ENCODE measurements at regions not wholly inside any gene's neighbourhood (a gene's known extent, or its start where the extent isn't known, plus 50 kb on each side); places are given as distances from the start of the nearest gene placed in this dataset.

- no peaks in the 10 kb centered on the region for H3K4me1 Mint-ChIP-seq
- no peak for ATAC-seq (ENCODE audit: low read depth)
- ChIA-PET POLR2A (no interaction called here), CTCF (no interaction called here)
- H3K36me3 Mint-ChIP-seq (ENCODE audit: low read depth), result no peaks in the 10 kb centered on the region
- H3K27ac Mint-ChIP-seq, result no peak overlapping the region
- no peak for DNase-seq
- H3K9me3 Mint-ChIP-seq, result no peaks in the 10 kb centered on the region
- no peak overlapping the region for H3K4me3 Mint-ChIP-seq
- TF ChIP-seq, protein P1, sequence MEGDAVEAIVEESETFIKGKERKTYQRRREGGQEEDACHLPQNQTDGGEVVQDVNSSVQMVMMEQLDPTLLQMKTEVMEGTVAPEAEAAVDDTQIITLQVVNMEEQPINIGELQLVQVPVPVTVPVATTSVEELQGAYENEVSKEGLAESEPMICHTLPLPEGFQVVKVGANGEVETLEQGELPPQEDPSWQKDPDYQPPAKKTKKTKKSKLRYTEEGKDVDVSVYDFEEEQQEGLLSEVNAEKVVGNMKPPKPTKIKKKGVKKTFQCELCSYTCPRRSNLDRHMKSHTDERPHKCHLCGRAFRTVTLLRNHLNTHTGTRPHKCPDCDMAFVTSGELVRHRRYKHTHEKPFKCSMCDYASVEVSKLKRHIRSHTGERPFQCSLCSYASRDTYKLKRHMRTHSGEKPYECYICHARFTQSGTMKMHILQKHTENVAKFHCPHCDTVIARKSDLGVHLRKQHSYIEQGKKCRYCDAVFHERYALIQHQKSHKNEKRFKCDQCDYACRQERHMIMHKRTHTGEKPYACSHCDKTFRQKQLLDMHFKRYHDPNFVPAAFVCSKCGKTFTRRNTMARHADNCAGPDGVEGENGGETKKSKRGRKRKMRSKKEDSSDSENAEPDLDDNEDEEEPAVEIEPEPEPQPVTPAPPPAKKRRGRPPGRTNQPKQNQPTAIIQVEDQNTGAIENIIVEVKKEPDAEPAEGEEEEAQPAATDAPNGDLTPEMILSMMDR (IDR thresholded peaks at IDR 0.05), result no peak
- H3K27me3 Mint-ChIP-seq, result peaks cover 7% of the 10 kb centered on the region
- intact Hi-C loops (cut with micrococcal nuclease), result no loop called here
These were observed 290.5 kb upstream of the GADL1 start for GRCh38 chr3:31185062-31185357.

DNA sequence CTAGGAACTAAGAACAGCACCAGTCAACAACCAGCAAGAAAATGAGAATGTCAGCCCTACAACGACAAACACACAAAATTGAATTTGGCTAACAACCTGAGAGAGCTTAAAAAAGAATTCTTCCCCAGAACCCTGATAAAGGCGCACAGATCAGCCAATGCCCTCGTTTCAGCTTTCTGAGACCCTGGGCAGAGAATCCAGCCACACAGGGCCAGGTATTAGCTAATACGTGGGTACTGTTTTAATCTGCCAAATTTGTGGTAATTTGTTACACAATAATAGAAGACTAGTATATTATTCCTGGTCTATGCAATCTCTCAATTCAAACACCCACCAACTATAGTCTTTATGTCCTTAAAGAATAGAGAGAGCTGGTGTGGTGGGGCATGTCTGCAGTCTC is 291.6 kb upstream of the GADL1 start:
- ChIA-PET CTCF (no interaction called here), POLR2A (no interaction called here)
- TF ChIP-seq, protein P1 (IDR thresholded peaks at IDR 0.05), result no peak
- Mint-ChIP-seq H3K27ac (no peak overlapping the region), H3K36me3 (ENCODE audit: low read depth) (no peaks in the 10 kb centered on the region), H3K4me3 (no peak overlapping the region), H3K4me1 (no peaks in the 10 kb centered on the region), H3K9me3 (no peaks in the 10 kb centered on the region), H3K27me3 (peaks cover 4% of the 10 kb centered on the region)
- ATAC-seq (ENCODE audit: low read depth) (no peak), DNase-seq (no peak)
- intact Hi-C loops (cut with micrococcal nuclease), result no loop called here

DNA sequence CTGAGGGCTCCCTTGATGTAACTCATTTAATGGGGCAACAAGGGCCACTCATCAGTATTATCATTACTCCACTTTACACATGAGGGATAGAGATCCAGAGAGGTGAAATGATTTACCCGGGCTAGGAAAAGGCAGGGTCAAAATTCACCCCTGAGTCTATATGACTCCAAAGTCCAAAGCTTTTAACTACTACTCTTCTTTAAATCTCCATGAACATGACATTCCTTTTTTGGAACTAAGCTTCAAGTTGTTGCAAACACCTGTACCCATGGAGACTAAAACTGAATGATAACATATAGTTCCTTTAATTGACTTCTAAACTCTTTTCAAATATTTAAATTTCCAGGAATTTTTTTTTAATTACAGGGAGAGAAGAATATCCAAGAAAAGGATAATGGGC is 292.9 kb upstream of the GADL1 start:
- Mint-ChIP-seq H3K36me3 (ENCODE audit: low read depth) (no peaks in the 10 kb centered on the region), H3K27ac (no peak overlapping the region), H3K27me3 (peaks cover 9% of the 10 kb centered on the region), H3K4me3 (no peak overlapping the region), H3K9me3 (no peaks in the 10 kb centered on the region), H3K4me1 (no peaks in the 10 kb centered on the region)
- intact Hi-C loops (cut with micrococcal nuclease), result no loop called here
- DNase-seq (no peak), ATAC-seq (ENCODE audit: low read depth) (no peak)
- ChIA-PET POLR2A (no interaction called here), CTCF (no interaction called here)
- TF ChIP-seq, protein P1 (IDR thresholded peaks at IDR 0.05), result no peak

DNA sequence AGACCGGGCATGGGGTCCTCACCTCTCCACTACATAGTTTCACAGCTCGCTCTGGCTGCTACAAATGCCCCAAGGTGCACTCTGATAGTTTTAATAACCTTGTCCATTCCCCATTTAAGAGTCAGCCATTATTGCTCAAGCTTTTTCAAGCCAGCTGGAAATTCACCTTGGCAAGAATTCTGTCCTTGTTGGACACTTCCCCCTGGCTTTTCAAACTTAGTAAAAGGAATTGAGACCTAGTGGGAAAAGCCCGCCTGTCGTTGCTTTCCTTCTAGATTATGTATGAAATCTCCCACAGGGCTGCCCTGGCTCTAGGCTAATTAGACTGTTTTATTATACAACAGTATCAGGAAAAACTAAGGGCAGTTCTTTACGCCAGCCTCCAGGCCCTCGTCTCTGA is 293.7 kb upstream of the GADL1 start:
- intact Hi-C loops (cut with micrococcal nuclease), result no loop called here
- no peak for DNase-seq

GRCh38 chr3:31189330-31189729 is 294.9 kb upstream of the GADL1 start:
- intact Hi-C loops (cut with micrococcal nuclease), result no loop called here
- DNase-seq, result no peak
- TF ChIP-seq, protein P1 (IDR thresholded peaks at IDR 0.05), result no peak
- H3K4me1 Mint-ChIP-seq, result no peaks in the 10 kb centered on the region
- no peaks in the 10 kb centered on the region for H3K9me3 Mint-ChIP-seq
- H3K27ac Mint-ChIP-seq, result no peak overlapping the region
- ChIA-PET POLR2A (no interaction called here), CTCF (no interaction called here)
- H3K27me3 Mint-ChIP-seq, result peaks cover 9% of the 10 kb centered on the region
- H3K4me3 Mint-ChIP-seq, result no peak overlapping the region
- ATAC-seq (ENCODE audit: low read depth), result no peak
- no peaks in the 10 kb centered on the region for H3K36me3 Mint-ChIP-seq (ENCODE audit: low read depth)

More for the DNA sequence above, 293.7 kb upstream of the GADL1 start:
- ATAC-seq (ENCODE audit: low read depth), result no peak
- H3K4me3 Mint-ChIP-seq, result no peak overlapping the region
- ChIA-PET POLR2A (no interaction called here), CTCF (no interaction called here)
- no peaks in the 10 kb centered on the region for H3K9me3 Mint-ChIP-seq
- H3K27me3 Mint-ChIP-seq, result peaks cover 9% of the 10 kb centered on the region
- TF ChIP-seq, protein P1 (IDR thresholded peaks at IDR 0.05), result no peak
- no peak overlapping the region for H3K27ac Mint-ChIP-seq
- H3K4me1 Mint-ChIP-seq, result no peaks in the 10 kb centered on the region
- H3K36me3 Mint-ChIP-seq (ENCODE audit: low read depth), result no peaks in the 10 kb centered on the region

Measured in activated B cell treated with CpG ODN at 0.5 μM for 24 hours (primary cell).